ENCODE measurements at regions not wholly inside any gene's neighbourhood (a gene's known extent, or its start where the extent isn't known, plus 50 kb on each side); places are given as distances from the start of the nearest gene placed in this dataset.

DNA sequence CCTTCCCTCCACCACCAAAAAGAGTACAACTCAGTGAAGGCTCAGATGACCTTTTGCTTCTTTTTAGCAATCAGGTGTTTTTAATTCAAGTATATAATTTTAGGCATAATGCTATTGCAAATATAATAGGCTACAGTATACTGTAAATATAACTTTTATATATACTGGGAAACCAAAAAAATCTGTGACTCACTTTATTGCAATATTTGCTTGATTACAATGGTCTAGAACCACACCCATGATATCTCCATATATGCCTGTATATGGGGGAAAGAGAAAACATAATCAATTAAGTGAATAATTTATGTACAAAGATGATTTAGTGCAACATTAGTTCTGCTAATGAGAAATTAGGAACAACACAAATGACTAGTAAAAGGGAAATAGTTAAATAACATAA lies 134.3 kb downstream of the TLE3 start:
- no peak overlapping the region for H3K4me3 ChIP-seq (ENCODE audit: low read depth, low read length)
- no peak for DNase-seq (ENCODE audit: low read depth)
- TF ChIP-seq CTCF (IDR thresholded peaks at IDR 0.05; ENCODE audit: insufficient read depth, low read length): no peak

GRCh38 chr15:69971771-69972170 lies 125.9 kb downstream of the TLE3 start:
- DNase-seq (ENCODE audit: low read depth): no peak

GRCh38 chr15:69972436-69972835 lies 125.3 kb downstream of the TLE3 start:
- no peak for TF ChIP-seq CTCF (IDR thresholded peaks at IDR 0.05; ENCODE audit: insufficient read depth, low read length)

More at GRCh38 chr15:69971771-69972170, 125.9 kb downstream of the TLE3 start:
- no peak overlapping the region for H3K4me3 ChIP-seq (ENCODE audit: low read depth, low read length)
- TF ChIP-seq CTCF (IDR thresholded peaks at IDR 0.05; ENCODE audit: insufficient read depth, low read length): no peak

GRCh38 chr15:69973102-69973714 lies 124.5 kb downstream of the TLE3 start:
- H3K4me3 ChIP-seq (ENCODE audit: low read depth, low read length): no peak overlapping the region
- DNase-seq (ENCODE audit: low read depth): peak; percentile 27
- no peak for TF ChIP-seq CTCF (IDR thresholded peaks at IDR 0.05; ENCODE audit: insufficient read depth, low read length)

More at GRCh38 chr15:69972436-69972835, 125.3 kb downstream of the TLE3 start:
- no peak for DNase-seq (ENCODE audit: low read depth)
- H3K4me3 ChIP-seq (ENCODE audit: low read depth, low read length): no peak overlapping the region

- no peak for DNase-seq (ENCODE audit: low read depth)
- TF ChIP-seq CTCF (IDR thresholded peaks at IDR 0.05; ENCODE audit: insufficient read depth, low read length): no peak
- H3K4me3 ChIP-seq (ENCODE audit: low read depth, low read length): no peak overlapping the region
Measured at GRCh38 chr15:69973880-69974279, 123.8 kb downstream of the TLE3 start.

GRCh38 chr15:69974321-69974720 lies 123.4 kb downstream of the TLE3 start:
- no peak for DNase-seq (ENCODE audit: low read depth)
- no peak for TF ChIP-seq CTCF (IDR thresholded peaks at IDR 0.05; ENCODE audit: insufficient read depth, low read length)
- H3K4me3 ChIP-seq (ENCODE audit: low read depth, low read length): no peak overlapping the region
